NCI-H526 (cell line): ENCODE measurements at regions not wholly inside any gene's neighbourhood (a gene's known extent, or its start where the extent isn't known, plus 50 kb on each side); places are given as distances from the start of the nearest gene placed in this dataset.

ENCODE experiments used
- DNase-seq, 2 experiments: peaks; one replicate each; lab custom pipeline; 2025; lab: John Stamatoyannopoulos, UW

- DNase-seq = no peak
Measured at GRCh38 chr1:98330224-98330623, 331.3 kb upstream of the SNX7 start.

GRCh38 chr1:98328855-98329254 is 332.7 kb upstream of the SNX7 start:
- no peak for DNase-seq

- no peak for DNase-seq
Measured at GRCh38 chr1:98327220-98327861, 334.2 kb upstream of the SNX7 start.

- no peak for DNase-seq
Measured at GRCh38 chr1:98325646-98326440, 335.7 kb upstream of the SNX7 start.

DNA sequence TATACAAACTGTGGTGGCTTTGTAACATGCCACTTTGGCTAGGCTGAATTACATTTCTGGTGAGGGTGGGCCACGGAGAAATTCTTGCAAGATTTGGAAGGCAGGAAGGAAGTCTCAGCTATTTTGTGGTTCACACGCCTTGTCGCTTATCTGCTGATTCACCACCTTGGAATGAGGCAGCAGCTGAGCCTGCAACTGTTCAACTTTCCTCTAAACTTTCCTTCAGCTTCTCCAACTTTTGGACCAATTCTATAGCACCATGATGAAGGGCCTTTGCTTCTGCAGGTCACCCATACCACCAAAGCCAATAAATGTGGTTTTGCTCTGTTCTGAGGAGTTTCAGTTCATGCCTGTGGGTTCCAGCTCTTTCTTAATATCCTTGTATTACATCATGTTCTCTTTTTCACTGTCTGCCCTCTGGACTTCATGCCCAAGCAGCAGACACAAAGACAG is 337.6 kb upstream of the SNX7 start:
- no peak for DNase-seq

DNA sequence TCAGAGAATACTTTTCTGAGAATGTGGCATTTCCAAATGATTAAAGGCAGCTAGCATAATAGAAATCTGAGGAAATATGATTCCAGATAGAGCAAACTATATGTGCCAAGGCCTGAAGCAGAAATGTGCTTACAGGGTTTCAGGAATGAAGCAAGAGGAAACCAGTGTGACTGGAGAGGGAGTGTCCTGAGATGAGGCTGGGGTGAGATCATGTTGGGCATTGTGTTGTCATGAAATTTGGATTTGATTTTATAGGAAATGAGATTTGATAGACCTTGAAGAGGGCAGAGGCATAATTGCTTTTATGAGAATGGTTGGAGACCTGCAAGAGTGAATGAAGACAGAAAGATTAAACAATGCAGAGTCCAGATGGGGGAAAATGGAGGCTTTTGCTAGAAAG is 338.1 kb upstream of the SNX7 start:
- DNase-seq = no peak

- no peak for DNase-seq
Measured at GRCh38 chr1:98322966-98323365, 338.6 kb upstream of the SNX7 start.

DNA sequence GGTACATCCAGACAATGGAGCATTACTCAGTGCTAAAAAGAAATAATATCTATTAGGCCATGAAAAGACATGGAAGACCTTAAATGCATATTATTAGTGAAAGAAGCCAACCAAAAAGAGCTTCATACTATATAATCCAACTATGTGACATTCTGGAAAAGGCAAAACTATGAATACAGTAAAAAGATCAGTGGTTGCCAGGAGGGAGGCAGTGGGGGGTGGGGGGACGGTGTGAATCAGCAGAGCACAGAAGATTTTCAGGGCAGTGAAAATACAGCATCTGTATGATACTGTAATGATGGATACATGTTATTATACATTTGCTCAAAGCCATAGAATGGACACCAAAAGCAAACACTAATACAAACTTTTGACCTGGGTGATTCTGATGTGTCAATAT is 339.4 kb upstream of the SNX7 start:
- no peak for DNase-seq

DNA sequence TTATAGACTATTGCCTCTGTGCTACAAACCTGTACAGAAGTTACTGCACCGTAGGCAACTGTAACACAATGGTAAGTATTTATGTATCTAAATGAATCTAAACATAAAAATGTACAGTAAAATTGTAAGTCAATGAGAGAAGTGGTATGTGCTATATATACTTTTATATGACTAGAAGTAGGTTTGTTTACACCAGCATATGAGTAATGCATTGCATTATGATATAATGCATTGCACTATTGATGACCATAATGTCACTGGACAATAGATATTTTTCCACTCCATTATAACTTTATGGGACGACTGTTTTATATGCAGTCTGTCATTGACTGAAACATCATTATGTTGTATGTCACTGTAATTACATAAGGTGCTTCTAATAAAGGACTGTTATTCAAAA is 340.3 kb upstream of the SNX7 start:
- DNase-seq = no peak

- no peak for DNase-seq
Measured at GRCh38 chr1:98316286-98316905, 345.1 kb upstream of the SNX7 start.

DNA sequence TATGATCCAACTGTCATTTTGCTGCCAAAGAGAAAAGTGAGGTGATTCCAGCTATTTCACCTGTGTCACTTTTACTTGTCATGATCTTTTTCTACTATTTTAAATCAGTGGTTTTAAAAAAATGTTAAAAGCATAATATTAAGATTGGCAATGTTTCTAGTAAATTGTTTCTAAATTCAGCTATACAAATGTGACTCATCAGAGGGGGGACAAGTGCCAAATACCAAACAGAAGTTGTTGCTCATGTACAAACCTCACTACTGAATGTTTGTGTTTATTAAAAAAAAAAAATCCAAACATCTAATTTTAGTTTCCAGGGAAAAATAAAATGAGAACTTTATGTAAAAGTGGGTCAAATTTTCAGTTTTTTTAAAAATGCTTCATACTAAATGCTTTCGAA is 346.2 kb upstream of the SNX7 start:
- no peak for DNase-seq

- no peak for DNase-seq
Measured at GRCh38 chr1:98314601-98315000, 346.9 kb upstream of the SNX7 start.

GRCh38 chr1:98306517-98307089 is 354.9 kb upstream of the SNX7 start:
- DNase-seq = no peak

DNA sequence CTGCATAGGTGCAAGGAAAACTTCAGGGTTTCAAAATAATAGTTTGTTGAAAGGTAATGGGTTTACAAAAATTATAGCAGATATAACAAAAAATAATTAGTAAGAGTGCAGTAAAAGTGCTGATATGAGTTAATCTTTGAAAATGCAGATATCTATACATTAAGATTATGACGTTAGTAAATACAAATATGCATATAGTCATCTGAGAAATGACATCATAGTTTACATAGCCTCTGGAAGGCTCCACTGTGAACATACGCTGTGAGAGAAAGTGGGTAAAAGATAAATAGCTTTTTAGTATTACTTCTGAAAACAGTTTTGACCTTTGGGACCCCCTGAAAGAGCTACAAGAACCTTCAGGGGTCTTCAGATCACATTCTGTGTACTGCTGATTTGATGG is 356.2 kb upstream of the SNX7 start:
- no peak for DNase-seq

DNA sequence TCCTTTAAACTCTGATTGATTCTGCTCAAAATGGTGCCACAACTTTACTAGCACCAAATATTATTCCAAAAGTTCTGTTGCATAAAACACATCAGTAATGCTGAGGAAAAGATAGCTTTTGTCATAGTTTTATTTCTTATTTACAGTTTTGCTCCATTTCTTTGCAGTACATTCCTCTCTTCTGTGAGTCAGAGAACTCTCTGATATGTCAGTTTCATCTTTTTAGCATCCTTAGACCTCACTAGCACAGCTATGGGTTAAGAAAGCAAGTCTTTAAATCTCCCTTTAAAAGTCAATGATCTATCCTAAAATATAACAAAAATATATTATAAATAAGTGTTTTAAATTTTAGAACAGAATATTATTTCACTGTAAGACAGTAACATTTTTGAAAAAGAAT is 356.6 kb upstream of the SNX7 start:
- DNase-seq = no peak

- DNase-seq = no peak
Measured at GRCh38 chr1:98299861-98300260, 361.7 kb upstream of the SNX7 start.

- DNase-seq = no peak
Measured at GRCh38 chr1:98299313-98299712, 362.2 kb upstream of the SNX7 start.

GRCh38 chr1:98298319-98298718 is 363.2 kb upstream of the SNX7 start:
- no peak for DNase-seq

GRCh38 chr1:98296681-98297080 is 364.8 kb upstream of the SNX7 start:
- no peak for DNase-seq

GRCh38 chr1:98294127-98294526 is 367.4 kb upstream of the SNX7 start:
- no peak for DNase-seq

GRCh38 chr1:98292994-98293393 is 368.5 kb upstream of the SNX7 start:
- DNase-seq = no peak

- DNase-seq = no peak
Measured at GRCh38 chr1:98289311-98289710, 368.5 kb upstream of the DPYD start.

GRCh38 chr1:98288494-98288893 is 367.7 kb upstream of the DPYD start:
- no peak for DNase-seq
